AG04450 (cell line): ENCODE measurements at regions not wholly inside any gene's neighbourhood (a gene's known extent, or its start where the extent isn't known, plus 50 kb on each side); places are given as distances from the start of the nearest gene placed in this dataset.

Experiments
- CTCF ChIA-PET: fragments of 300-600, 350-600 bp; formaldehyde crosslinking; extraction: SDS; loops from one replicate; lab custom pipeline; 2022; ENCODE audit warnings: antibody characterized with exemption, inconsistent platforms; lab: Charles Lee
- POLR2A ChIA-PET: fragments of 350-600 bp; formaldehyde crosslinking; extraction: SDS; loops from one replicate; lab custom pipeline; 2021; ENCODE audit warnings: antibody characterized with exemption, inconsistent platforms; lab: Yijun Ruan, JAX
- DNase-seq: peaks from one replicate; pipeline ENCODE4 v3.0.0-alpha.2; 2011; ENCODE audit warnings: low read depth, low spot score
- H3K27ac ChIP-seq: one replicate; pipeline ENCODE4 v1.5.1; 2012; ENCODE audit warnings: low read depth, low read length, control low read depth
- H3K27me3 ChIP-seq: one replicate; pipeline ENCODE4 v1.6.0; 2012; ENCODE audit warnings: low read length; ENCODE audit not compliant: control insufficient read depth, insufficient read depth
- H3K4me3 ChIP-seq: 2 replicates; pipeline ENCODE4 v1.5.1; 2011; ENCODE audit warnings: mild to moderate bottlenecking, low read depth, low read length, control low read depth
- H3K9me3 ChIP-seq: 2 replicates; pipeline ENCODE4 v1.5.1; 2012; ENCODE audit warnings: low read length; ENCODE audit not compliant: control insufficient read depth, insufficient read depth
- TF ChIP-seq, protein P1 (sequence below): IDR thresholded peaks from 2 replicates; pipeline ENCODE4 v1.5.1; 2011; ENCODE audit warnings: low read depth, low read length, control low read depth, inconsistent platforms

DNA sequence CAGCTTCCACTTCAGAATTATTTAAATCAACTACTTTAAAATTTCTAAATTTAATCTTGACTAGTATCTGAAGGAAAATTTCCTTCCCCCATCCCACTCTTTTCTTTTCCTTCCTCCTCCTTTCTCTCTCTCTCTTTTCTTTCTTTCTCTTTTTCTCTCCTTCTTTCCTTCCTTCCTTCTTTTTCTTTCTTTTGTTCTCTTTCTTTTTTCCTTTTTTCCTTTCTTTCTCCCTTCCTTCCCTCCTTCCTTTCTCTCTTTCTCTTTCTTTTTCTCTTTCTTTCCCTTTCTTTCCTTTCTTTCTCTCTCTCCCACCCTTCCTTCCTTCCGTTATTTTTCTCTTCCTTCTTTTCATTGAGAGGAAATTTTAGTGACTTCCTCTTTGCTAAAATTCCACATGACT, 132.0 kb upstream of the CDH19 start:
- TF ChIP-seq, protein P1, sequence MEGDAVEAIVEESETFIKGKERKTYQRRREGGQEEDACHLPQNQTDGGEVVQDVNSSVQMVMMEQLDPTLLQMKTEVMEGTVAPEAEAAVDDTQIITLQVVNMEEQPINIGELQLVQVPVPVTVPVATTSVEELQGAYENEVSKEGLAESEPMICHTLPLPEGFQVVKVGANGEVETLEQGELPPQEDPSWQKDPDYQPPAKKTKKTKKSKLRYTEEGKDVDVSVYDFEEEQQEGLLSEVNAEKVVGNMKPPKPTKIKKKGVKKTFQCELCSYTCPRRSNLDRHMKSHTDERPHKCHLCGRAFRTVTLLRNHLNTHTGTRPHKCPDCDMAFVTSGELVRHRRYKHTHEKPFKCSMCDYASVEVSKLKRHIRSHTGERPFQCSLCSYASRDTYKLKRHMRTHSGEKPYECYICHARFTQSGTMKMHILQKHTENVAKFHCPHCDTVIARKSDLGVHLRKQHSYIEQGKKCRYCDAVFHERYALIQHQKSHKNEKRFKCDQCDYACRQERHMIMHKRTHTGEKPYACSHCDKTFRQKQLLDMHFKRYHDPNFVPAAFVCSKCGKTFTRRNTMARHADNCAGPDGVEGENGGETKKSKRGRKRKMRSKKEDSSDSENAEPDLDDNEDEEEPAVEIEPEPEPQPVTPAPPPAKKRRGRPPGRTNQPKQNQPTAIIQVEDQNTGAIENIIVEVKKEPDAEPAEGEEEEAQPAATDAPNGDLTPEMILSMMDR, result no peak
- Histone ChIP-seq H3K27ac (no peak overlapping the region), H3K27me3 (no peaks in the 10 kb centered on the region), H3K4me3 (no peak overlapping the region), H3K9me3 (peaks cover 7% of the 10 kb centered on the region)
- POLR2A ChIA-PET, result no interaction called here
- no peak for DNase-seq
- CTCF ChIA-PET, result no interaction called here

DNA sequence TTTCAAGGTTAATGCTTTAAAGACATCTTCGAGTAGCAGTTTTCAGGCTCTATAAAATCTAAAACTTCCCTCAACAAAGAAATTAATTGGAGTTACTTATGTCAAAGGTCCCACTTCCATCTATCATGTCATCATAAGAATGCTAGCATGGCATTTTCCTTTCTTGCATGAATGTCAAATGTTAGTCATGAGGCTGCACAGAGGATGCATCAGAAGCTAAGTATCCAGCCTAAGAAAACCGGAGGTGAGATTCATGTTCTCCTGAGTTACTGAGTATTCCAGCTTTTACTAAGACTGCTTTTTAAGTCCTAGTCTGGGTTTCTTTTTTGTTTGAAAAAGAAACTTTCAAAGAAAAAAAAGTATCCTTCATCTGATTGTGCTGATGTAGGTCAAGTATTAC, 130.6 kb upstream of the CDH19 start:
- no peaks in the 10 kb centered on the region for H3K27me3 ChIP-seq
- no peak for DNase-seq
- no peak overlapping the region for H3K4me3 ChIP-seq
- peaks cover 7% of the 10 kb centered on the region for H3K9me3 ChIP-seq
- POLR2A ChIA-PET, result no interaction called here
- no peak overlapping the region for H3K27ac ChIP-seq
- CTCF ChIA-PET, result no interaction called here
- TF ChIP-seq, protein P1, result no peak

DNA sequence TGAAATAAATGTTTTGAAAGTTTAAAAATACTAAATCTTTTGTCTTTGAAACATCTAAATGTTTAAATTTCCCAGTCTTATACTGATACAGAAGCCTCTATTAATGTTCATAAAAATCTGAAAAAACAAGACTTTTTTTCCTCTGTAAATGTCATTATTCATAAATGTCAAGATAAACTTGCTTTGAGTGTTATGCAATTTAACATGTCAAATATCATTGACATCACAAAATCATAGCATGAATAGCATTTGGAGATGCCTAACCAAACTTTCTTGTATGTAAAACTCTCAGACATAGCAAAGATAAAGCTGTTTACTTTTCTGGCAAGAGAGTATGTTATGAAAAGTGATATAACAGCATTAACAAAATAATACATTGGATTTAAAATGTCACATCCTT, 128.0 kb upstream of the CDH19 start:
- H3K27me3 ChIP-seq, result no peaks in the 10 kb centered on the region
- H3K4me3 ChIP-seq, result no peak overlapping the region
- CTCF ChIA-PET, result no interaction called here
- POLR2A ChIA-PET, result no interaction called here
- TF ChIP-seq, protein P1, result no peak
- H3K27ac ChIP-seq, result no peak overlapping the region
- no peak for DNase-seq
- H3K9me3 ChIP-seq, result peaks cover 4% of the 10 kb centered on the region

DNA sequence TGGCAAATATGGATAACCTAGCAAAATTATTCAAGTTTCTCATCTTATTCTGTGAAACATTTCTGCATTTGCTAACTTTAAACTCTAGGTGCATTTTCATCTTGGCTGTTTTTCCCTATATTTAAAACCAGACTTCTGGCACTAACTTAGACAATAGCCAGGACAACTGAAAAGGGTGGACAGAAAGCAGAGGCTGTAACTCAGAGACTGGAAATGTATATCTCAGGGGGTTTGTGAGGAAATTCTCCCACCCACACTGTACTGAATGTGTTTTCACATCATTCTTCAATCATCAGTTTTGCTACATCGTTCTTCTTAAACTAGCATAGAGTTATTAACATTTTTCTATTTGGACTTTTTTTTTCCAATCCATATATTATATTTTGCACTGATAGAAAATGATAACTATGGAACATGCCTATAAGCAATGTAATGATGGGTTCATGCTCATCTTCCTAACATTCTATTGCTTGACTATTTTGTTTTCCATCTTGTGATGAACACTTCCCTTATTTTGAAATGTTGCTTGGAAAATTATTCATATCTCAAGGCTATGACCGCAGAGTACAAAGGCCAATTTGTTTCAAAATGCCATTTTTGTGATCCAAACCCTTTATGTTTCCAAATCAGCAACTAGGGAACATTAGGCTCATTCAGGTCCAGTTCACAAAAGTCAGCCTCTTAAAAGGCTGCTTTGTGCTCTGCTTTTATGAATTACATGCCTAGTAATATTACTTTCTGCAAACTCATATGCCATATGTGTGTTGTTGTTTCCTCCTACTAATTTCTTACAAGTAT, 125.8 kb upstream of the CDH19 start:
- ChIA-PET CTCF (no interaction called here), POLR2A (no interaction called here)
- no peaks in the 10 kb centered on the region for H3K27me3 ChIP-seq
- DNase-seq, result no peak
- peaks cover 11% of the 10 kb centered on the region; the same call in 1 of the 2 replicates for H3K9me3 ChIP-seq
- H3K27ac ChIP-seq, result no peak overlapping the region
- no peak overlapping the region for H3K4me3 ChIP-seq
- TF ChIP-seq, protein P1, result no peak

DNA sequence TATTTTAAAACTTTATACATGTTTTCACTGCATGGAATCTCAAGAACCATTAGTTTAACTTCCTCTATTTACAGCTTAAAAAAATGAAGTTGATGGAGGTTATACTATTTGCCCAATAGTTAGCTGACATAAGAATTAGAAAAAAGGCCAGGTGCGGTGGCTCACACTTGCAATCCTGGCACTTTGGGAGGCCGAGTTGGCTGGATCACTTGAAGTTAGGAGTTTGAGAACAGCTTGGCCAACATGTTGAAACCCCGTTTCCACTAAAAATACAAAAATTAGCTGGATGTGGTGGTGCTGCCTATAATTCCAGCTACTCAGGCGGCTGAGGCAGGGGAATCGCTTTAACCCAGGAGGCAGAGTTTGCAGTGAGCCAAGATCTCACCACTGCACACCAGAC, 125.1 kb upstream of the CDH19 start:
- no peak overlapping the region for H3K27ac ChIP-seq
- ChIA-PET POLR2A (no interaction called here), CTCF (no interaction called here)
- H3K4me3 ChIP-seq, result no peak overlapping the region
- TF ChIP-seq, protein P1, result no peak
- H3K27me3 ChIP-seq, result no peaks in the 10 kb centered on the region
- DNase-seq, result no peak
- H3K9me3 ChIP-seq, result peaks cover 11% of the 10 kb centered on the region; the same call in 1 of the 2 replicates
